ENCODE measurements at regions not wholly inside any gene's neighbourhood (a gene's known extent, or its start where the extent isn't known, plus 50 kb on each side); places are given as distances from the start of the nearest gene placed in this dataset.

DNA sequence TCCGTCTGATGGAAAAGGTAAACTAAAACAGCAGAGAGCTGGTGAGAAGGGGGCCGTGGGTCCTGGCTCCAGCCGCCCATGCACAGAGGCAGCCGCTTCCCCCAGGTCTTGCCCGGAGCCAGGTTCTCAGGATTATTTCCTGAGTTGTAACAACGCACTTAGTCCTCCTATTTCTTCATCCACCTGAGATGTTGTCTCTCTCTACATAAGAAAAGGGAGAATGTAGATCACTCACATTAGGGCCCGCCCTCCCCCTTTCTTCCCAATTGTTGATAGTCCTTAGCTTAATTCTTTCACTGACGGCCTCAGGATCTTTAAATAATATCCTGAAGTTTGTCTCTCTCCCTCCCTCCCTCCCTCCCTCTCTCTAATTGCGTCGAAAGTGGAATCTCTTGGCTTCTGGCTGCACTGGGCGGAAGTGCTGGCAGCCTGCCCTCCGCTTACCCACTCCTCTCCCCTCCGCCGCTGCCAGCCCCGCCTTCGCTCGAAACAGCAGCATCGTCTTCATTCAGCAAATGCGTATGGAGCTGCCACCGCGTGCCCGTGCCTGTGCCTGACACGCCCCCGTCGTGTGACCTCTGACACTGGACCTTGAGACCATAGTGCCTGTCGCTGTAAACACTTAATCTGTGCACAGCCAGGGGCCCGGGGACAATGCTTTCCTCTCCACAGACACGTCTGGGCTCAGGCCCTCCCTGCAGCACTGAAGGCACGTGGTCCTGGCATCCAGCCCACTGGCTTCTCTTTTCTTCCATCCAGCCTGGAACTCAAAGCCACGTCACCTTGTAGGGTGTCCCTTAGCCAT is 174.5 kb upstream of the PPP2R2D start:
- H2BK12ac ChIP-seq (ENCODE audit: insufficient read length, low read depth, low read length): no peak overlapping the region
- H3K4me3 Mint-ChIP-seq: peak overlapping the region; percentile 34 to 54; a peak in 2 of 5 replicates

More for the DNA sequence above, 174.5 kb upstream of the PPP2R2D start:
- H3K27me3 Mint-ChIP-seq (ENCODE audit: low read depth): peaks cover 17% of the 10 kb centered on the region
- H3K9me3 Mint-ChIP-seq: no peaks in the 10 kb centered on the region; a peak in 1 of 5 replicates
- Histone ChIP-seq H3K9me3 (ENCODE audit: control insufficient read depth, low read depth, low read length) (no peaks in the 10 kb centered on the region), H3K18ac (ENCODE audit: insufficient read length, low read depth, low read length) (peak overlapping the region; percentile 36), H2BK120ac (ENCODE audit: low read depth, low read length, poor library complexity, severe bottlenecking) (no peak overlapping the region), H2BK15ac (ENCODE audit: low read depth, low read length) (no peak overlapping the region), H3T11ph (ENCODE audit: low read length) (no peak overlapping the region), H3K9ac (ENCODE audit: extremely low read depth, insufficient read length, low read length) (no peak overlapping the region), H4K8ac (replicated peaks; ENCODE audit: insufficient read length, low read depth, low read length) (no peak overlapping the region), H3K23me2 (ENCODE audit: insufficient read length, low read depth, low read length, poor library complexity, severe bottlenecking) (no peaks in the 10 kb centered on the region), H3K23ac (ENCODE audit: insufficient read length, low read depth, low read length) (no peak overlapping the region), H3K4ac (ENCODE audit: low read depth, low read length) (no peak overlapping the region), H3K4me1 (ENCODE audit: insufficient read depth, low read length) (no peaks in the 10 kb centered on the region), H2AK5ac (ENCODE audit: insufficient read length, low read length) (no peak overlapping the region), H3K79me2 (ENCODE audit: insufficient read depth, low read length) (no peaks in the 10 kb centered on the region), H4K20me1 (ENCODE audit: control insufficient read depth, insufficient read depth, insufficient read length) (no peaks in the 10 kb centered on the region), H2AFZ (ENCODE audit: low read length) (no peak overlapping the region), H4K91ac (ENCODE audit: insufficient read length, low read depth, low read length) (no peak overlapping the region), H4K5ac (ENCODE audit: insufficient read length, low read depth, low read length) (no peak overlapping the region), H3K79me1 (ENCODE audit: insufficient read depth, low read depth, low read length, poor library complexity, severe bottlenecking) (no peaks in the 10 kb centered on the region), H3K27ac (ENCODE audit: insufficient read length, low read depth, low read length) (no peak overlapping the region), H3K27me3 (ENCODE audit: insufficient read depth, low read length) (no peaks in the 10 kb centered on the region; the same call in 1 of the 2 replicates), H2BK20ac (ENCODE audit: low read depth, low read length, poor library complexity, severe bottlenecking) (no peak overlapping the region), H3K4me2 (ENCODE audit: insufficient read depth, insufficient read length, low read length) (no peak overlapping the region), H2BK5ac (ENCODE audit: insufficient read length, low read length) (no peak overlapping the region), H3K56ac (ENCODE audit: insufficient read length, low read depth, low read length) (no peak overlapping the region), H3K14ac (ENCODE audit: insufficient read depth, low read length) (peak overlapping the region; percentile 44; the same call in 1 of the 2 replicates)
- WGBS (ENCODE audit: extremely low coverage, insufficient read length, low lambda C conversion rate): no CpG with 5 or more reads among the region's 30 CpGs
- peaks cover 23 to 33% of the 10 kb centered on the region in 2 experiments for H3K4me1 Mint-ChIP-seq
- DNase-seq: peak; percentile 78
- no peaks in the 10 kb centered on the region for H3K36me3 Mint-ChIP-seq (ENCODE audit: insufficient read depth in 1 of 3, low read depth in 3 of 3)
- TF ChIP-seq, protein P1, sequence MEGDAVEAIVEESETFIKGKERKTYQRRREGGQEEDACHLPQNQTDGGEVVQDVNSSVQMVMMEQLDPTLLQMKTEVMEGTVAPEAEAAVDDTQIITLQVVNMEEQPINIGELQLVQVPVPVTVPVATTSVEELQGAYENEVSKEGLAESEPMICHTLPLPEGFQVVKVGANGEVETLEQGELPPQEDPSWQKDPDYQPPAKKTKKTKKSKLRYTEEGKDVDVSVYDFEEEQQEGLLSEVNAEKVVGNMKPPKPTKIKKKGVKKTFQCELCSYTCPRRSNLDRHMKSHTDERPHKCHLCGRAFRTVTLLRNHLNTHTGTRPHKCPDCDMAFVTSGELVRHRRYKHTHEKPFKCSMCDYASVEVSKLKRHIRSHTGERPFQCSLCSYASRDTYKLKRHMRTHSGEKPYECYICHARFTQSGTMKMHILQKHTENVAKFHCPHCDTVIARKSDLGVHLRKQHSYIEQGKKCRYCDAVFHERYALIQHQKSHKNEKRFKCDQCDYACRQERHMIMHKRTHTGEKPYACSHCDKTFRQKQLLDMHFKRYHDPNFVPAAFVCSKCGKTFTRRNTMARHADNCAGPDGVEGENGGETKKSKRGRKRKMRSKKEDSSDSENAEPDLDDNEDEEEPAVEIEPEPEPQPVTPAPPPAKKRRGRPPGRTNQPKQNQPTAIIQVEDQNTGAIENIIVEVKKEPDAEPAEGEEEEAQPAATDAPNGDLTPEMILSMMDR (conservative IDR thresholded peaks at IDR 0.05): no peak
- peak overlapping the region; percentile 7 to 95 (median 67); a peak in 3 of 7 replicates for H3K27ac Mint-ChIP-seq
